HEK293 (cell line): ENCODE measurements at regions not wholly inside any gene's neighbourhood (a gene's known extent, or its start where the extent isn't known, plus 50 kb on each side); places are given as distances from the start of the nearest gene placed in this dataset.

Experiments
- KLF16 ChIP-seq: fragments of 450-650 bp; formaldehyde crosslinking; IDR thresholded peaks from 2 replicates; pipeline ENCODE4 v1.5.1; 2017; ENCODE audit warnings: missing biosample characterization, missing genetic modification characterization
- KLF7 ChIP-seq: fragments of 450-650 bp; formaldehyde crosslinking; IDR thresholded peaks from 2 replicates; pipeline ENCODE4 v1.5.1; 2016; ENCODE audit warnings: missing biosample characterization, missing genetic modification characterization, borderline replicate concordance
- MEIS1 ChIP-seq: sonication (generic); formaldehyde crosslinking; IDR thresholded peaks from 2 replicates; pipeline ENCODE4 v1.8.1; 2022; ENCODE audit warnings: missing genetic modification reagents, mild to moderate bottlenecking, borderline replicate concordance
- SCRT2 ChIP-seq: fragments of 450-650 bp; formaldehyde crosslinking; IDR thresholded peaks from 2 replicates; pipeline ENCODE4 v1.5.1; 2016; ENCODE audit warnings: missing biosample characterization, missing genetic modification characterization
- TRIM28 ChIP-seq: IDR thresholded peaks from 2 replicates; pipeline ENCODE4 v1.6.1; 2011; ENCODE audit warnings: low read length, control low read depth, borderline replicate concordance
- ZBTB1 ChIP-seq: fragments of 450-650 bp; formaldehyde crosslinking; IDR thresholded peaks from 2 replicates; pipeline ENCODE4 v1.5.1; 2016; ENCODE audit warnings: missing biosample characterization, missing genetic modification characterization
- ZBTB17 ChIP-seq: fragments of 450-650 bp; formaldehyde crosslinking; IDR thresholded peaks from 2 replicates; pipeline ENCODE4 v1.5.1; 2016; ENCODE audit warnings: missing biosample characterization, missing genetic modification characterization
- ZBTB20 ChIP-seq: fragments of 450-650 bp; formaldehyde crosslinking; IDR thresholded peaks from 2 replicates; pipeline ENCODE4 v1.5.1; 2016; ENCODE audit warnings: missing biosample characterization, missing genetic modification characterization
- ZBTB48 ChIP-seq: fragments of 450-650 bp; formaldehyde crosslinking; IDR thresholded peaks from 2 replicates; pipeline ENCODE4 v1.5.1; 2016; ENCODE audit warnings: missing biosample characterization, missing genetic modification characterization
- ZBTB8A ChIP-seq: fragments of 450-650 bp; formaldehyde crosslinking; IDR thresholded peaks from 2 replicates; pipeline ENCODE4 v1.5.1; 2016; ENCODE audit warnings: missing biosample characterization, missing genetic modification characterization
- ZFP41 ChIP-seq: fragments of 450-650 bp; formaldehyde crosslinking; IDR thresholded peaks from 2 replicates; pipeline ENCODE4 v1.5.1; 2016; ENCODE audit warnings: missing biosample characterization, missing genetic modification characterization, borderline replicate concordance
- ZNF146 ChIP-seq: fragments of 450-650 bp; formaldehyde crosslinking; IDR thresholded peaks from 2 replicates; pipeline ENCODE4 v1.5.1; 2016; ENCODE audit warnings: missing biosample characterization, missing genetic modification characterization
- ZNF16 ChIP-seq: fragments of 450-650 bp; formaldehyde crosslinking; IDR thresholded peaks from 2 replicates; pipeline ENCODE4 v1.5.1; 2016; ENCODE audit warnings: low read depth, missing biosample characterization, missing genetic modification characterization
- ZNF175 ChIP-seq: fragments of 450-650 bp; formaldehyde crosslinking; IDR thresholded peaks from 2 replicates; pipeline ENCODE4 v1.5.1; 2016; ENCODE audit warnings: missing biosample characterization, missing genetic modification characterization
- ZNF23 ChIP-seq: fragments of 450-650 bp; formaldehyde crosslinking; IDR thresholded peaks from 2 replicates; pipeline ENCODE4 v1.5.1; 2016; ENCODE audit warnings: missing biosample characterization, missing genetic modification characterization, borderline replicate concordance
- ZNF302 ChIP-seq: fragments of 450-650 bp; formaldehyde crosslinking; IDR thresholded peaks from 2 replicates; pipeline ENCODE4 v1.5.1; 2016; ENCODE audit warnings: missing biosample characterization, missing genetic modification characterization, low read depth
- ZNF354C ChIP-seq: fragments of 450-650 bp; formaldehyde crosslinking; IDR thresholded peaks from 2 replicates; pipeline ENCODE4 v1.5.1; 2016; ENCODE audit warnings: missing biosample characterization, missing genetic modification characterization, low read depth, borderline replicate concordance
- ZNF555 ChIP-seq: fragments of 450-650 bp; formaldehyde crosslinking; conservative IDR thresholded peaks from 2 replicates; pipeline ENCODE4 v1.5.1; 2017; ENCODE audit warnings: missing biosample characterization, mild to moderate bottlenecking, missing genetic modification characterization, inconsistent platforms
- ZNF624 ChIP-seq: fragments of 450-650 bp; formaldehyde crosslinking; IDR thresholded peaks from 2 replicates; pipeline ENCODE4 v1.5.1; 2017; ENCODE audit warnings: missing biosample characterization, missing genetic modification characterization
- ZNF654 ChIP-seq: fragments of 450-650 bp; formaldehyde crosslinking; IDR thresholded peaks from 2 replicates; pipeline ENCODE4 v1.5.1; 2016; ENCODE audit warnings: low read depth, missing biosample characterization, missing genetic modification characterization
- ZNF658 ChIP-seq: fragments of 450-650 bp; formaldehyde crosslinking; IDR thresholded peaks from 2 replicates; pipeline ENCODE4; 2016; ENCODE audit warnings: missing biosample characterization, missing genetic modification characterization
- ZNF701 ChIP-seq: fragments of 450-650 bp; formaldehyde crosslinking; IDR thresholded peaks from 2 replicates; pipeline ENCODE4 v1.5.1; 2016; ENCODE audit warnings: missing biosample characterization, missing genetic modification characterization
- ZNF777 ChIP-seq: fragments of 450-650 bp; formaldehyde crosslinking; IDR thresholded peaks from 2 replicates; pipeline ENCODE4 v1.5.1; 2017; ENCODE audit warnings: missing biosample characterization, missing genetic modification characterization, borderline replicate concordance
- ZNF830 ChIP-seq: fragments of 450-650 bp; IDR thresholded peaks from 2 replicates; pipeline ENCODE4 v1.5.0; 2018; ENCODE audit warnings: missing biosample characterization, missing genetic modification characterization, low read depth, mild to moderate bottlenecking, moderate library complexity
- ZSCAN23 ChIP-seq: fragments of 450-650 bp; formaldehyde crosslinking; IDR thresholded peaks from 2 replicates; pipeline ENCODE4 v1.5.1; 2016; ENCODE audit warnings: missing biosample characterization, missing genetic modification characterization
- TF ChIP-seq, protein P1 (sequence below): fragments of 450-650 bp; formaldehyde crosslinking; IDR thresholded peaks from 2 replicates; pipeline ENCODE4 v1.5.1; 2017; ENCODE audit warnings: missing biosample characterization, missing genetic modification characterization
- TF ChIP-seq, protein P2 (sequence below): fragments of 450-650 bp; formaldehyde crosslinking; IDR thresholded peaks from 2 replicates; pipeline ENCODE4 v1.5.1; 2016; ENCODE audit warnings: missing biosample characterization, missing genetic modification characterization
- TF ChIP-seq, protein P3 (sequence below): fragments of 450-650 bp; formaldehyde crosslinking; IDR thresholded peaks from 2 replicates; pipeline ENCODE4 v1.5.1; 2016; ENCODE audit warnings: missing biosample characterization, missing genetic modification characterization
- TF ChIP-seq, protein P4 (sequence below): fragments of 450-650 bp; formaldehyde crosslinking; optimal IDR thresholded peaks from 2 replicates; pipeline ENCODE3; 2016; ENCODE audit warnings: missing biosample characterization, mild to moderate bottlenecking, missing genetic modification characterization
- TF ChIP-seq, protein P5 (sequence below): fragments of 450-650 bp; formaldehyde crosslinking; IDR thresholded peaks from 2 replicates; pipeline ENCODE4 v1.5.1; 2016; ENCODE audit warnings: missing biosample characterization, missing genetic modification characterization
- TF ChIP-seq, protein P6 (sequence below): fragments of 450-650 bp; formaldehyde crosslinking; IDR thresholded peaks from 2 replicates; pipeline ENCODE4 v1.5.1; 2016; ENCODE audit warnings: missing biosample characterization, missing genetic modification characterization

DNA sequence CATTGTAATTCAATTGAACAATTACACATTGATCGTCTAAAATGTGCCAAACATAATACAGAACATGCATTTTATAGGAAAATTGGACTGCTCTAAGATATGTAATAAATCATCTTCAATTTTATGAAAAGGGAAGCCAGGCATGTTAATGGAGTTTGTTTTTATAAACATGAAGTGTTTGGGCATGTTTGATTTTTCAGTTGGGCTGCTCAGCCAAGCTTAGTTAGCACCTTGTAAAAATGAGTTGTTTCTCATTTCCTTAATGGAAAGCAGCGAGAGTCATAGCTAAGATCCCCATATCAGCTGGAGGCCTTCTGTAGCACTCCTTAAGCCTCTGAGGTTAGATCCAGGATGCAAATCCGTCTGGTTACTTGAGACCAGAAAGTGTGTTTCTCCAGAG, 422.3 kb downstream of the SPRY2 start (continued):
- TF ChIP-seq, protein P1, sequence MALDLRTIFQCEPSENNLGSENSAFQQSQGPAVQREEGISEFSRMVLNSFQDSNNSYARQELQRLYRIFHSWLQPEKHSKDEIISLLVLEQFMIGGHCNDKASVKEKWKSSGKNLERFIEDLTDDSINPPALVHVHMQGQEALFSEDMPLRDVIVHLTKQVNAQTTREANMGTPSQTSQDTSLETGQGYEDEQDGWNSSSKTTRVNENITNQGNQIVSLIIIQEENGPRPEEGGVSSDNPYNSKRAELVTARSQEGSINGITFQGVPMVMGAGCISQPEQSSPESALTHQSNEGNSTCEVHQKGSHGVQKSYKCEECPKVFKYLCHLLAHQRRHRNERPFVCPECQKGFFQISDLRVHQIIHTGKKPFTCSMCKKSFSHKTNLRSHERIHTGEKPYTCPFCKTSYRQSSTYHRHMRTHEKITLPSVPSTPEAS (tag by site-specific recombination), result peak; percentile 53; the same call in 1 of the 2 replicates
- TF ChIP-seq ZBTB48 (tag by site-specific recombination), result no peak
- no peak for TF ChIP-seq ZNF16
- TF ChIP-seq, protein P2, sequence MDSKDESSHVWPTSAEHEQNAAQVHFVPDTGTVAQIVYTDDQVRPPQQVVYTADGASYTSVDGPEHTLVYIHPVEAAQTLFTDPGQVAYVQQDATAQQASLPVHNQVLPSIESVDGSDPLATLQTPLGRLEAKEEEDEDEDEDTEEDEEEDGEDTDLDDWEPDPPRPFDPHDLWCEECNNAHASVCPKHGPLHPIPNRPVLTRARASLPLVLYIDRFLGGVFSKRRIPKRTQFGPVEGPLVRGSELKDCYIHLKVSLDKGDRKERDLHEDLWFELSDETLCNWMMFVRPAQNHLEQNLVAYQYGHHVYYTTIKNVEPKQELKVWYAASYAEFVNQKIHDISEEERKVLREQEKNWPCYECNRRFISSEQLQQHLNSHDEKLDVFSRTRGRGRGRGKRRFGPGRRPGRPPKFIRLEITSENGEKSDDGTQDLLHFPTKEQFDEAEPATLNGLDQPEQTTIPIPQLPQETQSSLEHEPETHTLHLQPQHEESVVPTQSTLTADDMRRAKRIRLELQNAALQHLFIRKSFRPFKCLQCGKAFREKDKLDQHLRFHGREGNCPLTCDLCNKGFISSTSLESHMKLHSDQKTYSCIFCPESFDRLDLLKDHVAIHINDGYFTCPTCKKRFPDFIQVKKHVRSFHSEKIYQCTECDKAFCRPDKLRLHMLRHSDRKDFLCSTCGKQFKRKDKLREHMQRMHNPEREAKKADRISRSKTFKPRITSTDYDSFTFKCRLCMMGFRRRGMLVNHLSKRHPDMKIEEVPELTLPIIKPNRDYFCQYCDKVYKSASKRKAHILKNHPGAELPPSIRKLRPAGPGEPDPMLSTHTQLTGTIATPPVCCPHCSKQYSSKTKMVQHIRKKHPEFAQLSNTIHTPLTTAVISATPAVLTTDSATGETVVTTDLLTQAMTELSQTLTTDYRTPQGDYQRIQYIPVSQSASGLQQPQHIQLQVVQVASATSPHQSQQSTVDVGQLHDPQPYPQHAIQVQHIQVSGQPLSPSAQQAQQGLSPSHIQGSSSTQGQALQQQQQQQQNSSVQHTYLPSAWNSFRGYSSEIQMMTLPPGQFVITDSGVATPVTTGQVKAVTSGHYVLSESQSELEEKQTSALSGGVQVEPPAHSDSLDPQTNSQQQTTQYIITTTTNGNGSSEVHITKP (tag by site-specific recombination), result peak; percentile 53
- TF ChIP-seq ZBTB1, result 0 out of 2 replicates have a peak, but pooled peaks have one; percentile 28
- no peak for TF ChIP-seq ZNF354C (tag by site-specific recombination)
- TF ChIP-seq ZBTB20 (tag by site-specific recombination), result no peak
- no peak for TF ChIP-seq SCRT2 (tag by site-specific recombination)
- TF ChIP-seq ZNF830 (tag by site-specific recombination), result no peak
- TF ChIP-seq MEIS1, result no peak
- no peak for TF ChIP-seq ZNF701 (tag by site-specific recombination)
- peak; percentile 95 for TF ChIP-seq TRIM28
- TF ChIP-seq ZNF777, result no peak
- TF ChIP-seq ZNF175, result no peak
- no peak for TF ChIP-seq ZNF23
- TF ChIP-seq KLF7 (tag by site-specific recombination), result peak; percentile 74; the same call in 1 of the 2 replicates
- no peak for TF ChIP-seq ZNF302 (tag by site-specific recombination)
- TF ChIP-seq ZNF658 (tag by site-specific recombination), result no peak
- TF ChIP-seq ZNF555 (tag by site-specific recombination), result no peak
- TF ChIP-seq, protein P3, sequence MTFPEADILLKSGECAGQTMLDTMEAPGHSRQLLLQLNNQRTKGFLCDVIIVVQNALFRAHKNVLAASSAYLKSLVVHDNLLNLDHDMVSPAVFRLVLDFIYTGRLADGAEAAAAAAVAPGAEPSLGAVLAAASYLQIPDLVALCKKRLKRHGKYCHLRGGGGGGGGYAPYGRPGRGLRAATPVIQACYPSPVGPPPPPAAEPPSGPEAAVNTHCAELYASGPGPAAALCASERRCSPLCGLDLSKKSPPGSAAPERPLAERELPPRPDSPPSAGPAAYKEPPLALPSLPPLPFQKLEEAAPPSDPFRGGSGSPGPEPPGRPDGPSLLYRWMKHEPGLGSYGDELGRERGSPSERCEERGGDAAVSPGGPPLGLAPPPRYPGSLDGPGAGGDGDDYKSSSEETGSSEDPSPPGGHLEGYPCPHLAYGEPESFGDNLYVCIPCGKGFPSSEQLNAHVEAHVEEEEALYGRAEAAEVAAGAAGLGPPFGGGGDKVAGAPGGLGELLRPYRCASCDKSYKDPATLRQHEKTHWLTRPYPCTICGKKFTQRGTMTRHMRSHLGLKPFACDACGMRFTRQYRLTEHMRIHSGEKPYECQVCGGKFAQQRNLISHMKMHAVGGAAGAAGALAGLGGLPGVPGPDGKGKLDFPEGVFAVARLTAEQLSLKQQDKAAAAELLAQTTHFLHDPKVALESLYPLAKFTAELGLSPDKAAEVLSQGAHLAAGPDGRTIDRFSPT, result peak; percentile 68
- TF ChIP-seq ZNF146 (tag by site-specific recombination), result peak; percentile 57; the same call in 1 of the 2 replicates
- TF ChIP-seq, protein P4, sequence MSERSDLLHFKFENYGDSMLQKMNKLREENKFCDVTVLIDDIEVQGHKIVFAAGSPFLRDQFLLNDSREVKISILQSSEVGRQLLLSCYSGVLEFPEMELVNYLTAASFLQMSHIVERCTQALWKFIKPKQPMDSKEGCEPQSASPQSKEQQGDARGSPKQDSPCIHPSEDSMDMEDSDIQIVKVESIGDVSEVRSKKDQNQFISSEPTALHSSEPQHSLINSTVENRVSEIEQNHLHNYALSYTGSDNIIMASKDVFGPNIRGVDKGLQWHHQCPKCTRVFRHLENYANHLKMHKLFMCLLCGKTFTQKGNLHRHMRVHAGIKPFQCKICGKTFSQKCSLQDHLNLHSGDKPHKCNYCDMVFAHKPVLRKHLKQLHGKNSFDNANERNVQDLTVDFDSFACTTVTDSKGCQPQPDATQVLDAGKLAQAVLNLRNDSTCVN (tag by site-specific recombination), result no peak
- TF ChIP-seq ZNF624 (tag by site-specific recombination), result no peak
- no peak for TF ChIP-seq KLF16 (tag by site-specific recombination)
- TF ChIP-seq, protein P5, sequence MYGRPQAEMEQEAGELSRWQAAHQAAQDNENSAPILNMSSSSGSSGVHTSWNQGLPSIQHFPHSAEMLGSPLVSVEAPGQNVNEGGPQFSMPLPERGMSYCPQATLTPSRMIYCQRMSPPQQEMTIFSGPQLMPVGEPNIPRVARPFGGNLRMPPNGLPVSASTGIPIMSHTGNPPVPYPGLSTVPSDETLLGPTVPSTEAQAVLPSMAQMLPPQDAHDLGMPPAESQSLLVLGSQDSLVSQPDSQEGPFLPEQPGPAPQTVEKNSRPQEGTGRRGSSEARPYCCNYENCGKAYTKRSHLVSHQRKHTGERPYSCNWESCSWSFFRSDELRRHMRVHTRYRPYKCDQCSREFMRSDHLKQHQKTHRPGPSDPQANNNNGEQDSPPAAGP (tag by site-specific recombination), result no peak
- TF ChIP-seq ZBTB8A, result peak; percentile 79
- 0 out of 2 replicates have a peak, but pooled peaks have one; percentile 11 for TF ChIP-seq ZNF654
- no peak for TF ChIP-seq ZFP41 (tag by site-specific recombination)
- TF ChIP-seq, protein P6, sequence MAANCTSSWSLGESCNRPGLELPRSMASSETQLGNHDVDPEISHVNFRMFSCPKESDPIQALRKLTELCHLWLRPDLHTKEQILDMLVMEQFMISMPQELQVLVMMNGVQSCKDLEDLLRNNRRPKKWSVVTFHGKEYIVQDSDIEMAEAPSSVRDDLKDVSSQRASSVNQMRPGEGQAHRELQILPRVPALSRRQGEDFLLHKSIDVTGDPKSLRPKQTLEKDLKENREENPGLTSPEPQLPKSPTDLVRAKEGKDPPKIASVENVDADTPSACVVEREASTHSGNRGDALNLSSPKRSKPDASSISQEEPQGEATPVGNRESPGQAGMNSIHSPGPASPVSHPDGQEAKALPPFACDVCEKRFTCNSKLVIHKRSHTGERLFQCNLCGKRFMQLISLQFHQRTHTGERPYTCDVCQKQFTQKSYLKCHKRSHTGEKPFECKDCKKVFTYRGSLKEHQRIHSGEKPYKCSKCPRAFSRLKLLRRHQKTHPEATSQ (tag by site-specific recombination), result no peak
- TF ChIP-seq ZBTB17, result peak; percentile 88
- 0 out of 2 replicates have a peak, but pooled peaks have one; percentile 70 for TF ChIP-seq ZSCAN23
